NCI-H1694 treated with DMSO at 0.1 percent for 48 hours (cell line): ENCODE measurements at regions not wholly inside any gene's neighbourhood (a gene's known extent, or its start where the extent isn't known, plus 50 kb on each side); places are given as distances from the start of the nearest gene placed in this dataset.

Experiments used
- DNase-seq: peaks from one replicate; lab custom pipeline; 2025; lab: John Stamatoyannopoulos, UW

DNA sequence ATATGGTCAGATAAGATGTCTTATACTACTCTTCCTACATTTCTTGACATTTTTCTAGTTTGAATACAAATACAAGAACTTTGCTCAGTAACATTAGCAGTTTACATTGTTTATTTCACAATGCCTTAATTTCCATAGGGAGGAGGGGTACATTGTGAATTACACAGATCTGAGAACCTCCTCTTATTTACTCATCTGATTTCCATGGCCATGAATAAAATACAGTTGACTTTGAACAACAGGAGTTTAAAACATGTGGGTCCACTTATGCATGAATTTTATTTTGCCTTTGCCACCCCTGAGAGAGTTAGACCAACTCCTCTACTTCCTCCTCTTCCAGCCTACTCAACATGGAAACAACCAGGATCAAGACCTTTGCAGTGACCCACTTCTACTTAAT lies 67.7 kb downstream of the MGST1 start:
- DNase-seq = no peak

DNA sequence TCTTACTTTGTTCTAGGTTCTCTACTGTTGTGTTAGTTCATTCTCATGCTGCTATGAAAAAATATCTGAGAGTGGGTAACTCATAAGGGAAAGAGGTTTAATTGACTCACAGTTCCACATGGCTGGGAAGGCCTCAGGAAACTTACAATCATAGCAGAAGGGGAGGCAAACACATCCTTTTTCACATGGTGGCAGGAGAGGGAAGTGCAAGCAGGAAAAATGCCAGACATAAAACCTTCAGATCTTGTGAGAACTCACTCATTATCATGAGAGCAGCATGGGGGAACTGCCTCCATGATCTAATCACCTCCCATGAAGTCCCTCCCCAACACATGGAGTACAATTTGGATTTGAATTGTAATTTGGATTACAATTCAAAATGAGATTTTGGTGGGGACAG lies 69.6 kb downstream of the MGST1 start:
- DNase-seq = no peak

DNA sequence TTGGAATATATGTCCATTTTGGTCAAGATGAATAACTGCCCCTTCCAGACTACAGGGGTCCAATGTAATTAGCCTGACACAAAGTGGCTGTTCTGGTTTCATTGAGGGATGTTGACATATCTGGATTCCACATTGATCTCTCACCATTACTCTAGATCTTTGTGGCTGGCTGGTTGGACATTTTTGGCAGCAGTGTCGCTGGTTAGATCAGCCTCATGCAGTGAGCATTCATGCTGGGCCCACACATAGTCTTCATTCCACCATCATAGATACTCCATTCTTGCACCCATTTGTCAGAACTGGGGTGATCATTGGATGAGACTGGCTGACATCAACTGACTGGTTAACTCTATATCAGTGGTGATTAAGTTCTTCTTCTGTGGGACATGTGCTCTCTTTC lies 74.4 kb downstream of the MGST1 start:
- no peak for DNase-seq

DNA sequence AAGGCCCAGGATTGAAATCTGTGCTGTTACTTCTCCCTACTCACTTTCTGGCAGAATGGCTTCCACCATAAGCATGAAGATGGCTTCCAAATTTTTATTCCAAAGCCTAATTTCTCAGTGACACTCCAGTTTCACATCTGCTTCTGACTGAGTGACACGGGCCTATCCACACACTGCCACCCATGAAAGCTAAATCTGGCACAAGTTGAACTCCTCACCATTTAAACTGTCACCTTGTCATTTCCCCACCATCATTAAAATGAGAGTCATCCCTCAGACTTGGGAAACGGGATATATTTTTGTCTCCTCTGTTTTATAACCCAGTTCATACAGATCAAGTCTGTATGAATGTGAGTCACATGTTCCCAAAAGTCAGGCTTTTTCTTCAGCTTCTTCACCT lies 77.1 kb downstream of the MGST1 start:
- no peak for DNase-seq

DNA sequence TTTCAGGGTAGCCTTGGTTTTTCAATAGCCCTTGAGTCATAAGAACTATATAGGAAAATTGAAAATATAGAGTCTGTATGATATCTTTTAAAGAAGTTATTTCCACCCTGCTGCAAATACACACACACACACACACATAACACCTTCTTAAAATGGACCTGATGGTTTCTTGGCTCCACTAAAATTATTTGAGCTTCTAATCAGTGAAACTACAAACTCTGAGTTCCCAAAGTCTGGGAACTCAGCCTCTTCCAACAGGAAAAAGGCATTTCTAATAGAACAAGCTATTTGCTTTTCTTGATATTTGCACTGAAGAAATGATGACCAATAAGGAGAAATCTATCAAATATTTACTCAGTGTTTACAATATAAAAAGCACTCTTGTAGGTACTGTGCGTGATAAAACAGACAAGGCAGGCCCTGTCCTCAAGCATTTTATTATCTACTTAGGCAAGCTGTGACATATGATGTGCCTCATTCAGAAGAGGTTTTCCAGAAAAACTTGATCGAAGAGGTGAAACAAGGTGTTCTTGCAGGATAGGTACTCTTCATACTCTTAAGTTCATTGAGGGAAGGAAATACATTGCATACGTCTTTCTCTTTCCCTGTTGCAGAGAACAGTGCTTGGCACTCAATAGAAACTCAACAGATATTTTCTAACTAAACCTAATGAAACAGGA lies 88.6 kb downstream of the MGST1 start:
- DNase-seq = no peak

DNA sequence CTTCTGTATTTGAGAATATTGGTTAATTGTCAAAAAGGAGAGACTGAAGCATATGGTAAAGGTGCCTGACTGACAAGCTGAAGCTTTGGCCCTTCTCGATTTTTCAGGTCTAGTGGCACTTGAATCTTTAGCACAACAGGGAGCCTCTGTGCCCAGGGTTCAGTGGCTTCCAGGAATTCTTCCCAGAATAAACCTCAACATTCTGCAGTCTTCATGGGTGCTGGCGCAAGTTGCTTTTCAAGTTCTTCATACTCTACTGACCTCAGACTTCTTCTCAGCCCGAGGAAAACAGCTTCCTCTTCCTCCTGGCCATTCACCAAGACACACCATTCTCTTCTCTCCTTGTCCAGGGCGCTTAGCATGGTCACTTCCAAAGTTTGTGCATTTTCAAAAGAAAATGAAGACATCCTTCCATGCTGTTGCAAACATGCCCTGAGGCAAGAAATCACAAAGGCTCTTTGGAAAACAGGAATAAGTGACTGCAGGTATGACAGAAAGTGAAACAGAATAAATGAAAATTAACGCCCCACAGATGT lies 89.9 kb downstream of the MGST1 start:
- no peak for DNase-seq

DNA sequence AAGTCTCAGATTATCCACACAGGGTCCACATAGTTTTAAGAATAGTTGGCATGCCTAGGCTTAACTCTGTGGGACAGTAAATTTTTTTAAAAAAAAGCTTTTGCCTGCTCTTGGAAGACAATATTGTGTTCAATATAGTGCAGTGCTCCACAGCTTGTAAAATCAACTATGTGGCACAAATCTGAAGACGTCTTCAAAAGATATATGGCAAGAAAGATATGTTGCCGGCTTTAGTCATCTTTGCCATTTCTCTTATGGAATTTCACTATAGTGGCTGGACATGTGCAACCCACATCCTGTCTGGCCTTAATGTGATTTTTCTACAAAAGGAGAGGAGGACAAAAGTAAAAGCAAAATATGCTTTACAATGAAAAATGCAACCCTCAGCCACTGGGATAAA lies 90.5 kb downstream of the MGST1 start:
- no peak for DNase-seq

DNA sequence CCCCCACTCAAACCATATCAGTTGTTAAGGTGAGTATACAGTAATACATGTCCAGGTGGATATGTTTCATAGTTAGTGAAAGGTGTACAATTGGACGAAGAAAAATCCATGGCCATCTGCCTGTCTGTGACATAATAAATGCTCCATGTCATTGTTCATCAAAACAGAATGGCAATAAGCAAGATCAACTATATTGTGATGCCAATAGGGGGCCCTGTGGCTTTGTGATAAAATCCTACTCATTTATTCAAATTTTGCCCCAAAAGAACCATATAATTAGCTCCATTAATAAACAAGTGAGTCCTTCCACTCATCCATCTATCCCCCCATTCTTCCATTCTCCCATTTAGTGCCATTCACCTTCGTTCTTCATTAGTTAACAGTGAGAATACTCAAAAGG lies 102.0 kb downstream of the MGST1 start:
- no peak for DNase-seq

DNA sequence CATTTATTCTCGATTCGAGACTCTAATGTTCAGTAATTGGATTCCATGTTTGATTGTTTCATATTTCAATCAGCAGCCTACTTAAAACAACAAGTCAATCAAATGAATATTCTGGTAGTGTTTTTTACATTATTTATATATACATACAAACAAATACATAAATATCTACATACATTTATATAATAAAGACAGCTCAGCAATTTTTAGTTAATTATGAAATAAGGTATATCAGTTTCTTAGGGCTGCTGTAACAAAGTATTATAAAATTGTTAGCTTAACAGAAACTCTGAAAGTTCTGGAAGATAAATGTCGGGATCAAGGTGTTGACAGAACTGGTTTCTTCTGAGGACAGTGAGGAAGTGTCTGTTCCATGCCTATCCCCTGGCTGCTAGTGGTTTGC lies 105.9 kb downstream of the MGST1 start:
- no peak for DNase-seq

DNA sequence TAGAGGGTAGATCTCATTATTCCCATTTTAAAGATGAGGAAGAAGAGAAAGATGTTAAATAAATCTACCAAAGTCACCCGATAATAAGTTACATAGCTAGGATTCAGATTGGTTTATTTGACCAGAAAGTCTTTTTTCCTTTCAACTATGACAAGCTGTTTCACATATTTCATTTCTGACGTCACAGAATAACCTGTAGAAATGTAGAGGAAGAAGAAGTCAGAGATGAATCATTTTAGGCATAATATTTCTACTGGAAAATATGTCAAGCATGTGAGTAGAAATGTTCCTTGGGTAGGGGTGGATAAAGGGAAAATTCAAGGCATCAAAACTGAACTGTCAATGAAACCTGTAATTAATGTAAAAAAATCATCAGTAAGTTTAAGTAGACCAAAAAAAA lies 107.0 kb downstream of the MGST1 start:
- no peak for DNase-seq

DNA sequence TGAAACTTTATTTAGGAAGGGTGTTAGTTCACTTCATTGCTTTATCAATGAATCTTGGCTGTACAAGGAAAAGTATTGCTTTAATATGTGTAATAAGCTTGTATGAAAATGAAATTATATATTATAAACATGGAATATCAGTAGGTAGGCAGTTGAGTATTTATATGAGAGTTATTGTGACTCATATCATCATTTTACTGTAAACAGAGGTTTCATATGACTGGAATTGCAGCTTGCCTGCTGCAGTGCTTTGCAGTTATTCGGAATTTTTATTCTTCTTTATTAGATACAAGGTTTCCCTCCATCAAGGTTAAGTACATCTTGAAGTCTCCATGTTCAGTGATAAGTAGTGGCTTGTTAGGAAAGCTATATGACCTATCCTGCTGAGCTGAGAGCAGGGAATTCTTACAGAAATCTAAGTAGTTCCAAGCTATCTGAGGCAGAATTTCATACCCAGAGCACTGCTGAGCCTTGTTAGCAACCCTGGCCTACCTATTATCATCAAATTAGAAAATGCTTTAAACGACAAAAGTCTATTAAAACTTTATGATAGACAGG lies 111.2 kb downstream of the MGST1 start:
- no peak for DNase-seq

DNA sequence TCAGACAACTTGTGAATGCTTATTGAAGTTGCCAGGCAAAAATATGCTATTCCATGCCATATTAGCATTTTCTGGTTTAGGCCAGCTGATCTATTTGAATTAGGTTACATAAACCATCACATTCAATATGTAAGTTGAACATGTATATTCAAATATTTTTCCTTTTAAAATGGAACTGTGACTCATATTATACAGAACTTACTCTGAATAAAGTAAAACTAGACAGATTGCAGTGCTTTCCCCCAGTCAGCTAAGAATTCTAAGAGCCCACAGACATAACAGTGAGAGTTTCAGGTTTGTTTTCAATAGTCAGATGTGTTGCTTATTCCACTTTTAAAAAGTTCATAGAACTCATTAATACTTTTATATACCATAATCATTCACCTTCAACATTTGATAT lies 119.8 kb downstream of the MGST1 start:
- DNase-seq = no peak

DNA sequence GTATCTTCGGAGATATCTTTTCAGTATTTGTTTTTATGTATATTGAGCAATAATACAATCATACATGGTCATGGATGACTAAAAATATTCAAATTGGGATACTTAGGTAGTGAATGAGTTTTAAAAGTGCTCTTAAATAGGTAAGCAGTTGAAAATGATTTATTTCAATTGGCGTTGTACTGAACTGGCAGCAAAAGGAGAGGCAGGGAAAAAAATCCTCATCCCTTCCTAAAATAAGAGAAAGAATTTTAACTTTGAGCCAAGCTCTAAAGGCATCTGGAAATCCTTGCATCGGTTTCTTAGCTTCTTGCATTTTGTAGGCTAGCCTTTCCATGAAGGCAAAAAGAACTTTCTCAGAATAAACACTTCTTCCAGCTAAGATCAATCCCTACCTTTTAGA lies 125.2 kb downstream of the MGST1 start:
- no peak for DNase-seq

DNA sequence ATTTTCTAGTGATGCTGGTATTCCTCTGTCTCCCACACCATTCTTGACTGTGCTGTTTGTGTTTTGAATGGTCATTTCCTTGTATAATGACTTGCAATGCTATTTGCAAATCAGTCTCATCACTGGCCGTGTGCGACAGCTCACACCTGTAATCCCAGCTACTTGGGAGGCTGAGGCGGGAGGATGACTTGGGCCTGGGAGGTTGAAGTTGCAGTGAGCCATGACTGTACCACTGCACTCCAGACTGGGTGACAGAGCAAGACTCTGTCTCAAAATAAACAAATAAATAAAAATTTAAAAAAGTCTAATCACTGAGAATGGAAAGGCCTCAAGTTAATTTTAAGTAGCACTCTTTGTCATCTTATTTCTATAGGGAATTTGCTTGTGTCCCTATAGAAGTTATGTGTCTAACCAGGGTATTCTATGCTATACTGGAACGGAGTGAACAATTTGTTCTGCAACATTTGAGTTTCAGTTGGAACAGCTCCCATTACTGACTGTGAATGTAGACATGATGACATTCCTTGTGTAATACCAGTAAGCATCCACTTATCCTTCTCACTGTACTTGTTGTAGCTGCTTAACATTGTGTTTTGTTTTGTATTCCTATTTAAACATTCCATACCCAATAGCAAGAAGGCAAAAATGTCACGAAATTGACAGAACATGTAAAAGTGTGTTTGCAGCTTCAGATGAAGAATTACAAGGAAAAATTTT lies 126.3 kb downstream of the MGST1 start:
- peak; percentile 9 for DNase-seq

DNA sequence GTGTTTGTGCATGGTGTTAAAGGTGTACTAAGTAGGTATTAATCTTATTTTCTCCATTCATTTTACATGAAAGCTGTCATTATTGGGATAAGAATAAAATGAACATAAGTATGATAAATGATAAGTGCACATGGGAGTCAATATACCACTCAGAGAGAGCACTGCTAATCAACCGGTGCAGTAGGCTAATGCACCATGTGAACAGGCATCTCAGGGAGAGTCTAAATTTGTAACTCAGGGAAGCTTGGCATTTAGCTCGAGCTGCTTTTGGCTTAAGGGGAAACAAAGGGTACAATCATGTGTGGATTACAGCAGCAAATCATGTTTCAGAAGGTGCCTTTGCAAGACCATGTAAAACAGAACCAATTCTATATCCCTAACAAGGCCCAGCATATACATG lies 127.4 kb downstream of the MGST1 start:
- DNase-seq = no peak

DNA sequence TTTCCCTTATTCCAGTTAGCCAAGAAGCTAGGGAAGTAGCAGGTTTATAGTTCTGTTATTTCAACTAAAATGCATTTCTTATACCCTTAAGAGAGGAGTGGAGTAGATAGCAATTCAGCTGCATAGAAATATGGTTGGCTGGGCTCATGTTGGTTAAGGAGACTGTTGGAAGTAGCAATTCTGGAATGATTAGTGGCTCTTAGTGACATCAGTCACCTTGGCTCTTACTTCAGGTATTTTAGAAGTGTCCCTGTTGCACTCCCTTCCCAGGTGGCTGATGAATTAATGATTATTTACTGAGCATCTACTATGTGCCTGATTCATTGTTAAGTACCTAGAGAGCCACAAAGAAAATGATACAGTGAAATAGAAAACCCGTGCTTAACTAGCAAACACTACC lies 128.1 kb downstream of the MGST1 start:
- DNase-seq = no peak

DNA sequence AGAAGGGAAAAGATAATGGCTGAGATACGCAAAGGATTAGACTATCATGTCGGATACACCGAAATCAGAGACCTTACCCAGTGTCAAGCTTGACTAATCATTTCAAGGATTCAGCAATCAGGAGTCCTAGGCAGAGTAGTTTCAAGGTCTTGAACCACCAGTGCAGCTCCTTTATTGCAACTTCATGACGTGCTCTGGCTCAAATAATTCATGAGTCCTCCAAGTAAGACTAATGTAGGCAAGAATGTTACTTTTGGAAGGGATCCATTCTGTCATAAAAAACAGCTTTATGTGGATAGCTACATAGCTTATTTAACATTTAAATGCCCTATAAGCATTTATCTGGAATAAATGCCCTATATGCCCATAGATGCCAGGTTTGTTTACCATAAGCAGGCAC lies 123.2 kb downstream of the LMO3 start:
- no peak for DNase-seq

DNA sequence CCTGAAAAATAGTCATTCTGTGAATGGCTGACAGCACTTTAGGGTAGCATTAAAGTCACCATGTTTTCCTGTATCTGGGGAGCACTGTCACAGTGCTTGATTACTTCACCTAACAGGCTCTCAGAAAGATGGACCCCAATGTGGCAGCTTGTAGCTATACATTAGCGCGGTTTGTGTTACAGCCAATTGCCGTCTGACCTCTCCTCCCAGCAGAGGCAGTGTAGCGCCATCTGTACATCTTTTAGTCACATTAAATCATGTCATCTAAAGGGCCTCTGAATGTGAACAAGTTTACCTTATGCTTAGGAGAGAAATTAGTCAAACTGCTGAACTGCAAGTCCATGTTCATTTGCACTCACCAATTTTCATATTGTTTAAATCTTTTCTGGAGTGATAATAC lies 113.7 kb downstream of the LMO3 start:
- no peak for DNase-seq

DNA sequence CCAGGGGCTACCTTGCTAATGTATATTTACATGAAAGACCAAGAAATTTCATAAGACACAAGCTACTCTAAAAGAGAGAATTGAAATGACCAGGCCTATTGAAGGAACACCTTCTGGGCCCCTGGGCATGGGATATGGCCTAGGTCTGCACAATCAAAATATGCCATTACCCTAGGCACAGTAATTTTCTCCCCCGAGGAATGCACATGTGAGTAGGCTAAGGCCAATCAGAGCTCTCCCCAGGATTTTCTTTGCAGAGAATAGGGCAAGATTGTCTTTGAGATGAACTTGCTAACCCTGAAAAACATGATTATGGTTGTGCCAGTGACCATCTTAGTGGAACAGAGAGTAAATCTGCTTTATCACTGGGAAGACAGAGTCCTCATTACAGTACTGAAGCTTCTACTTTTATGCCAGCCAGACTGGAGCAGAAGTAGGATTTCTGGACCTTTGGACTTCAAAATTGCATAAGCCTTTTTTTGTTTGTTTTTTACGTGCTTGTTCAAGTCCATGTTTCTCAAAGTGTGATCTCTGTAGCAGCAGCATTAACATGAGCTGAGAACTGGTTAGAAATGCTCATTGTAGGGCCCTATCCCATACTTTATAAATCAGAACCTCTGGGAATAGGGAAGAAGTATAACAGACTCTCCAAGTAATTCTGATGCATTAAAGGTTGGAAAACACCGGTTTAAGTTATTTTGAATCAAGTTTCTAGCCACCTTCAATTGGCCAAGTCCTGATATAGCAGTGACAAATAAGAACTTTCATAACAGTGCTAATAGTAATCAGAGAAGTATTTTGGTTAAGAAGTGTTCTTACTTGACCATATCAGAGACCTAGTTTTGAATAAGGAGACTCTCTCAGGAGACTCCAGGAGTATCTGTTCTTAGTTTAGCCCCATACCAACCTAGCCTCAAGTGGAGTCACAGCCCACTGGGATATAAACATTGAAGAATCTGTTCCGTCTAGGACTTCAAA lies 112.9 kb downstream of the LMO3 start:
- DNase-seq = no peak

DNA sequence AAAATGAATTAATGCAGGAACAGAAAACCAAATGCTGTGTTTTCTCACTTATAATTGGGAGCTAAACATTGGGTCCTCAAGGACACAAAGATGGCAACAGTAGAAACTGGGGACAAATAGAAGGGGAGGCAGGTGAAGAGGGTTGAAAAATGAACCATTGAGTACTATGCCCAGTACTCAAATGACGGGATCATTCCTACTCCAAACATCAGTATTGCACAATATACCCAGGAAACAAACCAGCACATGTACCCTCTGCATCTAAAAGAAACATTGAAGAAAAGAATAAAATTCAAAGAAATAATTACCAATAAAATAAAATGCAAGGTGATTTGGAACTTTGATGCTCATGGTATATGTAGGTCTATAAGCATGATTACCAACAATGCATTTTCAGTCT lies 110.8 kb downstream of the LMO3 start:
- no peak for DNase-seq
